Cardiac fibroblast (primary cell): ENCODE measurements at regions not wholly inside any gene's neighbourhood (a gene's known extent, or its start where the extent isn't known, plus 50 kb on each side); places are given as distances from the start of the nearest gene placed in this dataset.
A peak's percentile ranks its signal among the peaks of the same experiment; 100 is the strongest.

Source experiments
- DNase-seq, 2 donors: peaks; one replicate each; pipeline versions ENCODE4 v3.0.0 to v3.0.0-alpha.2; 2010; ENCODE audit warnings: low read depth in 2 of 2
- H3K4me3 ChIP-seq, 2 donors: replicated peaks in 1 of 2; 1 replicate in 1 of 2; 2 replicates in 1 of 2; pipeline ENCODE4 v1.5.1; 2011; ENCODE audit warnings: low read depth in 2 of 2, low read length in 2 of 2, mild to moderate bottlenecking in 2 of 2, moderate library complexity in 1 of 2
- CTCF ChIP-seq: IDR thresholded peaks from one replicate; pipeline ENCODE4 v1.5.1; 2011; ENCODE audit warnings: low read depth, mild to moderate bottlenecking, low read length, inconsistent platforms

GRCh38 chr7:21128062-21128817 is 299.6 kb upstream of the SP4 start:
- no peak for TF ChIP-seq CTCF
- no peak for DNase-seq
- H3K4me3 ChIP-seq: no peak overlapping the region

DNA sequence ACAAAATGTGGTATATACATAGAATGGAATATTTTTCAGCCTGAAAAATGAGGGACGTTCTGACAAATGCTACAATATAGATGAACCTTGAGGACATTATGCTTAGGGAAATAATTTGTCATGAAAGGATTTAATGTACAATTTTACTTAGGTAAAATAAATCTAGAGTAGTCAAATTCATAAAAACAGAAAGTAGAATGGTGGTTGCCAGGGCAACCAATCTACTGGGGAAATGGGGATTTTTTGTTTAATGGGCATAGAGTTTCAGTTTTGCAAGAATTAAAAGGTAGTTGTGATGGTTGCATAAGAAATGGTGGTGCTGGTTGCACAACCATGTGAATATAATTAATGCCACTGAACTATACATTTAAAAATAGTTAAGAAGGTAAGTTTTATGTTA is 296.0 kb upstream of the SP4 start:
- no peak for DNase-seq
- TF ChIP-seq CTCF: no peak

GRCh38 chr7:21134631-21135030 is 293.3 kb upstream of the SP4 start:
- DNase-seq: peak in 1 of 2 donors; percentile 16
- H3K4me3 ChIP-seq: no peak overlapping the region
- no peak for TF ChIP-seq CTCF

More for the DNA sequence above, 296.0 kb upstream of the SP4 start:
- H3K4me3 ChIP-seq: no peak overlapping the region

- no peak for DNase-seq
- no peak for TF ChIP-seq CTCF
- H3K4me3 ChIP-seq: no peak overlapping the region
Measured at GRCh38 chr7:21135437-21135836, 292.4 kb upstream of the SP4 start.

- no peak for TF ChIP-seq CTCF
- DNase-seq: no peak
- no peak overlapping the region for H3K4me3 ChIP-seq
Measured at GRCh38 chr7:21137640-21138039, 290.2 kb upstream of the SP4 start.

GRCh38 chr7:21140622-21141021 is 287.3 kb upstream of the SP4 start:
- H3K4me3 ChIP-seq: no peak overlapping the region
- TF ChIP-seq CTCF: no peak
- DNase-seq: no peak

- no peak overlapping the region for H3K4me3 ChIP-seq
- TF ChIP-seq CTCF: no peak
- no peak for DNase-seq
Measured at GRCh38 chr7:21141476-21141875, 286.4 kb upstream of the SP4 start.
